GM23338 (cell line): ENCODE measurements at regions not wholly inside any gene's neighbourhood (a gene's known extent, or its start where the extent isn't known, plus 50 kb on each side); places are given as distances from the start of the nearest gene placed in this dataset.

Experiments used
- ATAC-seq: fragments of 200-7000 bp; cut with Tn5 transposase; 3 replicates; pipeline ENCODE4 v1.9.1; 2020
- DNase-seq: peaks from one replicate; pipeline ENCODE4 v3.0.0-alpha.2; 2015; ENCODE audit warnings: low spot score
- H2AFZ ChIP-seq: fragments of 200-600 bp; sonication (generic); 2 replicates; pipeline ENCODE4 v1.8.0; 2016; ENCODE audit warnings: antibody characterized with exemption, mild to moderate bottlenecking, moderate library complexity
- H3F3A ChIP-seq: fragments of 200-600 bp; sonication (generic); replicated peaks from 2 replicates; pipeline ENCODE4 v1.8.0; 2017; ENCODE audit warnings: antibody characterized with exemption, mixed run types, low read depth
- H3K27ac ChIP-seq: fragments of 200-600 bp; sonication (generic); 2 replicates; pipeline ENCODE4 v1.6.1; 2016; ENCODE audit warnings: low read depth
- H3K27me3 ChIP-seq: fragments of 200-600 bp; sonication (generic); 2 replicates; pipeline ENCODE4 v1.8.0; 2016; ENCODE audit warnings: mild to moderate bottlenecking, mixed run types, moderate library complexity; ENCODE audit not compliant: insufficient read depth
- H3K36me3 ChIP-seq: fragments of 200-600 bp; sonication (generic); 2 replicates; pipeline ENCODE4 v1.8.0; 2016; ENCODE audit warnings: mild to moderate bottlenecking; ENCODE audit not compliant: insufficient read depth
- H3K4me1 ChIP-seq: fragments of 200-600 bp; sonication (generic); 2 replicates; pipeline ENCODE4 v1.8.0; 2016; ENCODE audit warnings: mild to moderate bottlenecking, moderate library complexity; ENCODE audit not compliant: insufficient read depth
- H3K4me2 ChIP-seq: fragments of 200-600 bp; sonication (generic); 2 replicates; pipeline ENCODE4 v1.7.1; 2017; ENCODE audit warnings: mixed run types
- H3K4me3 ChIP-seq: fragments of 200-600 bp; sonication (generic); 2 replicates; pipeline ENCODE4 v1.6.1; 2016; ENCODE audit warnings: mixed run types
- H3K79me2 ChIP-seq: fragments of 200-600 bp; sonication (generic); replicated peaks from 2 replicates; pipeline ENCODE4 v1.8.0; 2017; ENCODE audit warnings: mild to moderate bottlenecking; ENCODE audit not compliant: insufficient read depth
- H3K9me2 ChIP-seq: fragments of 200-600 bp; sonication (generic); 2 replicates; pipeline ENCODE4 v1.8.0; 2017; ENCODE audit not compliant: insufficient read depth
- H4K20me1 ChIP-seq: fragments of 200-600 bp; sonication (generic); replicated peaks from 2 replicates; pipeline ENCODE4 v1.8.0; 2017; ENCODE audit warnings: mild to moderate bottlenecking; ENCODE audit not compliant: insufficient read depth
- H3K27ac Mint-ChIP-seq: 2 replicates; pipeline ENCODE4 v1.8.0; 2020; ENCODE audit warnings: inconsistent platforms, mild to moderate bottlenecking, moderate library complexity, mixed read lengths
- H3K27me3 Mint-ChIP-seq: 3 replicates; pipeline ENCODE4 v1.8.0; 2022; ENCODE audit warnings: low read depth, mild to moderate bottlenecking, moderate library complexity, mixed read lengths, inconsistent platforms; ENCODE audit not compliant: insufficient read depth, poor library complexity
- H3K36me3 Mint-ChIP-seq: 3 replicates; pipeline ENCODE4 v1.8.0; 2021; ENCODE audit warnings: low read depth, mild to moderate bottlenecking, inconsistent platforms, moderate library complexity, mixed read lengths
- H3K4me1 Mint-ChIP-seq: 3 replicates; pipeline ENCODE4 v1.8.0; 2020; ENCODE audit warnings: mild to moderate bottlenecking, inconsistent platforms, mixed read lengths
- H3K4me3 Mint-ChIP-seq: 3 replicates; pipeline ENCODE4 v1.8.0; 2021; ENCODE audit warnings: moderate library complexity, mild to moderate bottlenecking, inconsistent platforms, mixed read lengths
- H3K9me3 Mint-ChIP-seq: 3 replicates; pipeline ENCODE4 v1.8.0; 2020; ENCODE audit warnings: moderate library complexity, mild to moderate bottlenecking, inconsistent platforms, mixed read lengths
- CREB1 ChIP-seq: fragments of 250-450 bp; sonication (Bioruptor Pico); IDR thresholded peaks from 2 replicates; pipeline ENCODE4 v1.5.0; 2020; ENCODE audit warnings: low read depth, mild to moderate bottlenecking, moderate library complexity
- EZH2 ChIP-seq: fragments of 200-600 bp; sonication (generic); IDR thresholded peaks from one replicate; pipeline ENCODE4 v1.8.0; 2017; ENCODE audit warnings: antibody characterized with exemption, mild to moderate bottlenecking, low read depth; ENCODE audit not compliant: unreplicated experiment
- EZH2phosphoT487 ChIP-seq: fragments of 200-600 bp; sonication (generic); IDR thresholded peaks from one replicate; pipeline ENCODE4 v1.8.1; 2018; ENCODE audit warnings: antibody characterized with exemption; ENCODE audit not compliant: unreplicated experiment
- JUNB ChIP-seq: IDR thresholded peaks from one replicate; pipeline ENCODE4 v1.6.1; 2016; ENCODE audit warnings: antibody characterized with exemption; ENCODE audit not compliant: unreplicated experiment
- NANOG ChIP-seq: IDR thresholded peaks from 2 replicates; pipeline ENCODE4 v1.6.1; 2016; ENCODE audit warnings: antibody characterized with exemption, borderline replicate concordance
- STAT1 ChIP-seq: IDR thresholded peaks from one replicate; pipeline ENCODE4 v1.6.1; 2016; ENCODE audit warnings: antibody characterized with exemption; ENCODE audit not compliant: unreplicated experiment
- TF ChIP-seq, protein P1 (sequence below), 2 experiments: fragments of 200-600 bp in 1 of 2; sonication (generic) in 1 of 2; conservative IDR thresholded peaks; 2 replicates each; pipeline versions ENCODE4 v1.5.1 to v1.6.1; 2016 to 2017; ENCODE audit warnings: antibody characterized with exemption in 2 of 2, low read depth in 2 of 2, mild to moderate bottlenecking in 2 of 2, moderate library complexity in 1 of 2
- TF ChIP-seq, protein P2 (sequence below): IDR thresholded peaks from 2 replicates; pipeline ENCODE4 v1.6.1; 2016; ENCODE audit warnings: antibody characterized with exemption
- TF ChIP-seq, protein P3 (sequence below): fragments of 250-450 bp; sonication (Bioruptor Pico); IDR thresholded peaks from 2 replicates; pipeline ENCODE4 v1.5.0; 2020; ENCODE audit warnings: mild to moderate bottlenecking, moderate library complexity

- DNase-seq (no peak), ATAC-seq (no peak)
- H3K36me3 ChIP-seq: no peaks in the 10 kb centered on the region
- no peak overlapping the region for H3K27ac ChIP-seq
- Mint-ChIP-seq H3K4me1 (no peaks in the 10 kb centered on the region), H3K27me3 (peaks cover 2% of the 10 kb centered on the region), H3K9me3 (peaks cover 23% of the 10 kb centered on the region), H3K4me3 (no peak overlapping the region), H3K36me3 (peaks cover 15% of the 10 kb centered on the region), H3K27ac (no peak overlapping the region)
- H3K4me1 ChIP-seq: no peaks in the 10 kb centered on the region
- no peak overlapping the region for H3K4me3 ChIP-seq
- H3K9me2 ChIP-seq: peaks cover 18% of the 10 kb centered on the region
- no peaks in the 10 kb centered on the region for H3K27me3 ChIP-seq
- no peak overlapping the region for H3K4me2 ChIP-seq
- H3K79me2 ChIP-seq: no peaks in the 10 kb centered on the region
- no peaks in the 10 kb centered on the region for H4K20me1 ChIP-seq
- no peaks in the 10 kb centered on the region for H3F3A ChIP-seq
- TF ChIP-seq, protein P1, sequence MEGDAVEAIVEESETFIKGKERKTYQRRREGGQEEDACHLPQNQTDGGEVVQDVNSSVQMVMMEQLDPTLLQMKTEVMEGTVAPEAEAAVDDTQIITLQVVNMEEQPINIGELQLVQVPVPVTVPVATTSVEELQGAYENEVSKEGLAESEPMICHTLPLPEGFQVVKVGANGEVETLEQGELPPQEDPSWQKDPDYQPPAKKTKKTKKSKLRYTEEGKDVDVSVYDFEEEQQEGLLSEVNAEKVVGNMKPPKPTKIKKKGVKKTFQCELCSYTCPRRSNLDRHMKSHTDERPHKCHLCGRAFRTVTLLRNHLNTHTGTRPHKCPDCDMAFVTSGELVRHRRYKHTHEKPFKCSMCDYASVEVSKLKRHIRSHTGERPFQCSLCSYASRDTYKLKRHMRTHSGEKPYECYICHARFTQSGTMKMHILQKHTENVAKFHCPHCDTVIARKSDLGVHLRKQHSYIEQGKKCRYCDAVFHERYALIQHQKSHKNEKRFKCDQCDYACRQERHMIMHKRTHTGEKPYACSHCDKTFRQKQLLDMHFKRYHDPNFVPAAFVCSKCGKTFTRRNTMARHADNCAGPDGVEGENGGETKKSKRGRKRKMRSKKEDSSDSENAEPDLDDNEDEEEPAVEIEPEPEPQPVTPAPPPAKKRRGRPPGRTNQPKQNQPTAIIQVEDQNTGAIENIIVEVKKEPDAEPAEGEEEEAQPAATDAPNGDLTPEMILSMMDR (conservative IDR thresholded peaks at IDR 0.05; ENCODE audit: low read depth in 2 of 2): no peak
- no peak overlapping the region for H2AFZ ChIP-seq
Measured at GRCh38 chr12:124233846-124234640, 60.9 kb upstream of the RFLNA start.

DNA sequence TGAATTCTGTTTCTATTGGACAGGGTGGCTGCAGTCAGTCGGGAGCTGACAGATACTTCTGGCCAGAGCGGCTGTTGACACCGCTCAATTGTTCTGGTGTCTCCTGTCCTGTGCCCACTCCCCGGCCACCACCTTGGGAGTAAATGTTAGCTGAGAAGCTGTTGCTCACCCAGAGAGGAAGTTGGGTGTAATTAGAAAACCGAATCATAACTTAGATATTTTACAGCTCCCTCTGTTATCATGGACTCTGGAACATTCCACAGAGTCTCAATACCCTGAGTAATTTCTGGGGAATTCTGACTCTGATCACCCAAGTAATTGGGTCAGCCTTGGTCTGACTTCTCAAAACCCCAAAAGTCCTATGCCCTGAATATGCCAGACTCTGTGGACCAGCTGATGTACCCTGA lies 58.3 kb upstream of the RFLNA start:
- no peaks in the 10 kb centered on the region for H3K79me2 ChIP-seq
- H3K27me3 ChIP-seq: no peaks in the 10 kb centered on the region
- H2AFZ ChIP-seq: no peak overlapping the region
- no peak overlapping the region for H3K4me3 ChIP-seq
- H3K27ac Mint-ChIP-seq: no peak overlapping the region
- peaks cover 5% of the 10 kb centered on the region for H3K9me3 Mint-ChIP-seq
- no peaks in the 10 kb centered on the region for H3K4me1 ChIP-seq
- peaks cover 24% of the 10 kb centered on the region for H3K9me2 ChIP-seq
- no peak overlapping the region for H3K4me2 ChIP-seq
- peaks cover 5% of the 10 kb centered on the region; the same call in 2 of the 3 replicates for H3K4me1 Mint-ChIP-seq
- H3K27ac ChIP-seq: no peak overlapping the region
- DNase-seq (no peak), ATAC-seq (no peak)
- peaks cover 4% of the 10 kb centered on the region; the same call in 2 of the 3 replicates for H3K36me3 Mint-ChIP-seq
- H4K20me1 ChIP-seq: no peaks in the 10 kb centered on the region
- peaks cover 5% of the 10 kb centered on the region for H3K27me3 Mint-ChIP-seq
- no peaks in the 10 kb centered on the region for H3F3A ChIP-seq
- no peaks in the 10 kb centered on the region for H3K36me3 ChIP-seq
- no peak overlapping the region for H3K4me3 Mint-ChIP-seq
- no peak for TF ChIP-seq NANOG
- TF ChIP-seq EZH2: no peak
- TF ChIP-seq, protein P2, sequence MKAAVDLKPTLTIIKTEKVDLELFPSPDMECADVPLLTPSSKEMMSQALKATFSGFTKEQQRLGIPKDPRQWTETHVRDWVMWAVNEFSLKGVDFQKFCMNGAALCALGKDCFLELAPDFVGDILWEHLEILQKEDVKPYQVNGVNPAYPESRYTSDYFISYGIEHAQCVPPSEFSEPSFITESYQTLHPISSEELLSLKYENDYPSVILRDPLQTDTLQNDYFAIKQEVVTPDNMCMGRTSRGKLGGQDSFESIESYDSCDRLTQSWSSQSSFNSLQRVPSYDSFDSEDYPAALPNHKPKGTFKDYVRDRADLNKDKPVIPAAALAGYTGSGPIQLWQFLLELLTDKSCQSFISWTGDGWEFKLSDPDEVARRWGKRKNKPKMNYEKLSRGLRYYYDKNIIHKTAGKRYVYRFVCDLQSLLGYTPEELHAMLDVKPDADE: no peak
- TF ChIP-seq, protein P1 (conservative IDR thresholded peaks at IDR 0.05; ENCODE audit: low read depth in 2 of 2): no peak
- no peak for TF ChIP-seq CREB1 (CRISPR knock-in tag)
- TF ChIP-seq JUNB: no peak
- TF ChIP-seq, protein P3, sequence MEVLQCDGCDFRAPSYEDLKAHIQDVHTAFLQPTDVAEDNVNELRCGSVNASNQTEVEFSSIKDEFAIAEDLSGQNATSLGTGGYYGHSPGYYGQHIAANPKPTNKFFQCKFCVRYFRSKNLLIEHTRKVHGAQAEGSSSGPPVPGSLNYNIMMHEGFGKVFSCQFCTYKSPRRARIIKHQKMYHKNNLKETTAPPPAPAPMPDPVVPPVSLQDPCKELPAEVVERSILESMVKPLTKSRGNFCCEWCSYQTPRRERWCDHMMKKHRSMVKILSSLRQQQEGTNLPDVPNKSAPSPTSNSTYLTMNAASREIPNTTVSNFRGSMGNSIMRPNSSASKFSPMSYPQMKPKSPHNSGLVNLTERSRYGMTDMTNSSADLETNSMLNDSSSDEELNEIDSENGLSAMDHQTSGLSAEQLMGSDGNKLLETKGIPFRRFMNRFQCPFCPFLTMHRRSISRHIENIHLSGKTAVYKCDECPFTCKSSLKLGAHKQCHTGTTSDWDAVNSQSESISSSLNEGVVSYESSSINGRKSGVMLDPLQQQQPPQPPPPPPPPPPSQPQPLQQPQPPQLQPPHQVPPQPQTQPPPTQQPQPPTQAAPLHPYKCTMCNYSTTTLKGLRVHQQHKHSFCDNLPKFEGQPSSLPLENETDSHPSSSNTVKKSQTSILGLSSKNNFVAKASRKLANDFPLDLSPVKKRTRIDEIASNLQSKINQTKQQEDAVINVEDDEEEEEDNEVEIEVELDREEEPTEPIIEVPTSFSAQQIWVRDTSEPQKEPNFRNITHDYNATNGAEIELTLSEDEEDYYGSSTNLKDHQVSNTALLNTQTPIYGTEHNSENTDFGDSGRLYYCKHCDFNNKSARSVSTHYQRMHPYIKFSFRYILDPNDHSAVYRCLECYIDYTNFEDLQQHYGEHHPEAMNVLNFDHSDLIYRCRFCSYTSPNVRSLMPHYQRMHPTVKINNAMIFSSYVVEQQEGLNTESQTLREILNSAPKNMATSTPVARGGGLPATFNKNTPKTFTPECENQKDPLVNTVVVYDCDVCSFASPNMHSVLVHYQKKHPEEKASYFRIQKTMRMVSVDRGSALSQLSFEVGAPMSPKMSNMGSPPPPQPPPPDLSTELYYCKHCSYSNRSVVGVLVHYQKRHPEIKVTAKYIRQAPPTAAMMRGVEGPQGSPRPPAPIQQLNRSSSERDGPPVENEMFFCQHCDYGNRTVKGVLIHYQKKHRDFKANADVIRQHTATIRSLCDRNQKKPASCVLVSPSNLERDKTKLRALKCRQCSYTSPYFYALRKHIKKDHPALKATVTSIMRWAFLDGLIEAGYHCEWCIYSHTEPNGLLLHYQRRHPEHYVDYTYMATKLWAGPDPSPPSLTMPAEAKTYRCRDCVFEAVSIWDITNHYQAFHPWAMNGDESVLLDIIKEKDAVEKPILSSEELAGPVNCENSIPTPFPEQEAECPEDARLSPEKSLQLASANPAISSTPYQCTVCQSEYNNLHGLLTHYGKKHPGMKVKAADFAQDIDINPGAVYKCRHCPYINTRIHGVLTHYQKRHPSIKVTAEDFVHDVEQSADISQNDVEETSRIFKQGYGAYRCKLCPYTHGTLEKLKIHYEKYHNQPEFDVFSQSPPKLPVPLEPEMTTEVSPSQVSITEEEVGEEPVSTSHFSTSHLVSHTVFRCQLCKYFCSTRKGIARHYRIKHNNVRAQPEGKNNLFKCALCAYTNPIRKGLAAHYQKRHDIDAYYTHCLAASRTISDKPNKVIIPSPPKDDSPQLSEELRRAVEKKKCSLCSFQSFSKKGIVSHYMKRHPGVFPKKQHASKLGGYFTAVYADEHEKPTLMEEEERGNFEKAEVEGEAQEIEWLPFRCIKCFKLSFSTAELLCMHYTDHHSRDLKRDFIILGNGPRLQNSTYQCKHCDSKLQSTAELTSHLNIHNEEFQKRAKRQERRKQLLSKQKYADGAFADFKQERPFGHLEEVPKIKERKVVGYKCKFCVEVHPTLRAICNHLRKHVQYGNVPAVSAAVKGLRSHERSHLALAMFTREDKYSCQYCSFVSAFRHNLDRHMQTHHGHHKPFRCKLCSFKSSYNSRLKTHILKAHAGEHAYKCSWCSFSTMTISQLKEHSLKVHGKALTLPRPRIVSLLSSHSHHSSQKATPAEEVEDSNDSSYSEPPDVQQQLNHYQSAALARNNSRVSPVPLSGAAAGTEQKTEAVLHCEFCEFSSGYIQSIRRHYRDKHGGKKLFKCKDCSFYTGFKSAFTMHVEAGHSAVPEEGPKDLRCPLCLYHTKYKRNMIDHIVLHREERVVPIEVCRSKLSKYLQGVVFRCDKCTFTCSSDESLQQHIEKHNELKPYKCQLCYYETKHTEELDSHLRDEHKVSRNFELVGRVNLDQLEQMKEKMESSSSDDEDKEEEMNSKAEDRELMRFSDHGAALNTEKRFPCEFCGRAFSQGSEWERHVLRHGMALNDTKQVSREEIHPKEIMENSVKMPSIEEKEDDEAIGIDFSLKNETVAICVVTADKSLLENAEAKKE (CRISPR knock-in tag): no peak
- TF ChIP-seq EZH2phosphoT487: no peak
- TF ChIP-seq STAT1: no peak
